Ovary (tissue), 7 donors: ENCODE measurements at regions not wholly inside any gene's neighbourhood (a gene's known extent, or its start where the extent isn't known, plus 50 kb on each side); places are given as distances from the start of the nearest gene placed in this dataset.

Source experiments
- DNase-seq, 5 donors: peaks; one replicate each; pipeline ENCODE4 v3.0.0-alpha.2; 2019 to 2020
- H3K27ac ChIP-seq, 2 donors: fragments of 200-600 bp; one replicate each; pipeline versions ENCODE4 v1.5.1 to v1.8.0; 2019 to 2022
- H3K27me3 ChIP-seq: fragments of 200-600 bp; one replicate; pipeline ENCODE4 v1.8.0; 2022
- H3K36me3 ChIP-seq: fragments of 200-600 bp; sonication (generic); one replicate; pipeline ENCODE4 v1.5.1; 2019
- H3K4me1 ChIP-seq: one replicate; pipeline ENCODE4 v1.8.1; 2013; ENCODE audit warnings: mild to moderate bottlenecking, moderate library complexity; ENCODE audit not compliant: insufficient read depth
- H3K4me3 ChIP-seq: fragments of 200-600 bp; sonication (generic); one replicate; pipeline ENCODE4 v1.5.1; 2017
- H3K9me3 ChIP-seq, 2 donors: fragments of 200-600 bp in 1 of 2; sonication (generic) in 1 of 2; one replicate each; pipeline versions ENCODE4 v1.5.1 to v1.8.1; 2013 to 2019; ENCODE audit warnings: mild to moderate bottlenecking in 1 of 2, moderate library complexity in 1 of 2
- EP300 ChIP-seq: sonication (generic); formaldehyde crosslinking; IDR thresholded peaks from one replicate; pipeline ENCODE4 v1.6.1; 2017; ENCODE audit warnings: antibody characterized with exemption
- POLR2A ChIP-seq: fragments of 450-650 bp; IDR thresholded peaks from one replicate; pipeline ENCODE4 v1.6.1; 2017; ENCODE audit warnings: antibody characterized with exemption, mild to moderate bottlenecking, moderate library complexity
- WGBS, 3 donors: extraction: QIAGEN DNeasy Blood & Tissue Kit in 1 of 3; methylation state at CpG; one replicate each; pipeline versions ENCODE4 v1.1.5 to v1.1.7; 2013 to 2017; 5-methylcytosine and 5-hydroxymethylcytosine counted together
- intact Hi-C, 4 donors: fragments of 100-400 bp; cut with DNase I; formaldehyde crosslinking; loops; one replicate each; pipeline versions ENCODE4 v1.11.0 to v1.15.1; 2022 to 2023
- TF ChIP-seq, protein P1 (sequence below), 3 donors: fragments of 450-650 bp in 2 of 3; fragments of 200-600 bp in 1 of 3; IDR thresholded peaks; one replicate each; pipeline versions ENCODE4 v1.5.1 to v1.8.0; 2016 to 2022; ENCODE audit warnings: antibody characterized with exemption in 3 of 3, mild to moderate bottlenecking in 1 of 3
- donor health status: DM: no; HTN: no; CAD: no; lungs with moderate emphysema.
- donor health status: DM: no; HTN: no; CAD: no.
- donor health status: Bipolar disorder and iron deficiency.
- donor health status: DM: no; HTN: no; CAD: no.
- donor health status: DM: yes; HTN: yes; CAD: no.

DNA sequence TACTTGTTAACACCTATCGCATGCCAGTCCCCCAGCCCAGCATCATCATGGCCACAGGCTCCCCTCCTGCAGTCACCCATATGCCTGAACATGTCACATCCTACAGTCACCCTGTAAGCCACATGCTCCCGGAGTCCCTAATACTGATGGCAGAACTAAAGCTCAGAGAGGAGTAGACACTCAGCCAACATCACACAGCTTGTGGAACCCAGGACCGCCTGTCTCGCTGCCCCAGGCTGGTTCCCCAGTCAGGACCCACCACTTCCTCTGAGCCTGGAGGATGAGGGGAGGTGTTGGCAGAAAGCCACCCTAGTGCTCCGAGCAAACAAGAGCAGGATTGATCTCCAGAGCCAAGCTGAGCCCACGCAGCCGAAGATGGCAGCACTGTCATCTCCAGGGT is 85.0 kb upstream of the MYL10 start:
- Histone ChIP-seq H3K9me3 (no peaks in the 10 kb centered on the region), H3K27me3 (no peaks in the 10 kb centered on the region), H3K36me3 (no peaks in the 10 kb centered on the region), H3K27ac (no peak overlapping the region), H3K4me3 (no peak overlapping the region), H3K4me1 (no peaks in the 10 kb centered on the region)
- intact Hi-C loops, result no loop called here
- WGBS, 3 donors, result 75 to 81% (median 78%) methylated on average over 7 of the region's 7 CpGs
- DNase-seq, result no peak
- TF ChIP-seq POLR2A (no peak), EP300 (no peak)
- TF ChIP-seq, protein P1, sequence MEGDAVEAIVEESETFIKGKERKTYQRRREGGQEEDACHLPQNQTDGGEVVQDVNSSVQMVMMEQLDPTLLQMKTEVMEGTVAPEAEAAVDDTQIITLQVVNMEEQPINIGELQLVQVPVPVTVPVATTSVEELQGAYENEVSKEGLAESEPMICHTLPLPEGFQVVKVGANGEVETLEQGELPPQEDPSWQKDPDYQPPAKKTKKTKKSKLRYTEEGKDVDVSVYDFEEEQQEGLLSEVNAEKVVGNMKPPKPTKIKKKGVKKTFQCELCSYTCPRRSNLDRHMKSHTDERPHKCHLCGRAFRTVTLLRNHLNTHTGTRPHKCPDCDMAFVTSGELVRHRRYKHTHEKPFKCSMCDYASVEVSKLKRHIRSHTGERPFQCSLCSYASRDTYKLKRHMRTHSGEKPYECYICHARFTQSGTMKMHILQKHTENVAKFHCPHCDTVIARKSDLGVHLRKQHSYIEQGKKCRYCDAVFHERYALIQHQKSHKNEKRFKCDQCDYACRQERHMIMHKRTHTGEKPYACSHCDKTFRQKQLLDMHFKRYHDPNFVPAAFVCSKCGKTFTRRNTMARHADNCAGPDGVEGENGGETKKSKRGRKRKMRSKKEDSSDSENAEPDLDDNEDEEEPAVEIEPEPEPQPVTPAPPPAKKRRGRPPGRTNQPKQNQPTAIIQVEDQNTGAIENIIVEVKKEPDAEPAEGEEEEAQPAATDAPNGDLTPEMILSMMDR (IDR thresholded peaks at IDR 0.05), result no peak

DNA sequence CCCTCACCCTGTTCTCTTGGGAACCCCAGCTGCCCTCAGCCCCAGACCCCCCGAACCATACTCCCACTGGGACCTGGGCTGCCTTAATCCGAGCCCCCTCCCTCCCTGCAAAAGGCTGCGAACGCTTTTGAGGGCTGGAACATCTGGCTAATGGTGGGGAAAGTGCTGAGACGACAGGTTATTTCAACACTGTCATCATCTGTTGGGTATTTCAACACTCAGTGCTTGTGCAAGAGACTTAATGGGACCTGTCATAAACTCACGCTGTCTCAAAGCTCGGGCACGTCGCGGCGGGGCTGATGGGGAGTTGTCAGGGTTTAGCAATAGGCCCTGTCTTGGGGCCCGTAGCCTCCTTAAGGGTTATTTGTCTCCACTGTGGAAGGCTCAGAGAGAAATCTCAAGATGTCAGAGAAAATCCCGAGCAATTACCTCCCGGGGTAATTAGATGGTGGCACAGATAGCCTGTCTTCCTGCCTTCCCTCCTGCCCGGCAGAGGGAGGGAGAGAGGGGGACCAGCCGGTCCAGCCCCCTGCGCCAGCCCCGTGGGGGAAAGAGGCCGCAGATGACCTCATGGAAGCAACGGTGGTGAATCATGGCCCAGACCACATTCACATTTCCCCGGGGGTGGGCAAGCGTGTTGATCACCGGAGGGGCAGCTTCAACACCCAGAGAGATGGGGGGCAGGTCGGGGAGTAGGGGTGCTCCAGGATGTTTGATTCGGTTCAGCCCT is 88.7 kb upstream of the MYL10 start:
- intact Hi-C loops, result no loop called here
- DNase-seq, result peak in 1 of 5 donors; percentile 29
- Histone ChIP-seq H3K27me3 (no peaks in the 10 kb centered on the region), H3K27ac (no peak overlapping the region), H3K4me3 (no peak overlapping the region), H3K36me3 (no peaks in the 10 kb centered on the region), H3K4me1 (no peaks in the 10 kb centered on the region), H3K9me3 (no peaks in the 10 kb centered on the region)
- TF ChIP-seq, protein P1 (IDR thresholded peaks at IDR 0.05), result no peak
- no peak for TF ChIP-seq POLR2A
- no peak for TF ChIP-seq EP300
- 58 to 68% (median 62%) methylated on average over 25 of the region's 25 CpGs for WGBS, 3 donors

DNA sequence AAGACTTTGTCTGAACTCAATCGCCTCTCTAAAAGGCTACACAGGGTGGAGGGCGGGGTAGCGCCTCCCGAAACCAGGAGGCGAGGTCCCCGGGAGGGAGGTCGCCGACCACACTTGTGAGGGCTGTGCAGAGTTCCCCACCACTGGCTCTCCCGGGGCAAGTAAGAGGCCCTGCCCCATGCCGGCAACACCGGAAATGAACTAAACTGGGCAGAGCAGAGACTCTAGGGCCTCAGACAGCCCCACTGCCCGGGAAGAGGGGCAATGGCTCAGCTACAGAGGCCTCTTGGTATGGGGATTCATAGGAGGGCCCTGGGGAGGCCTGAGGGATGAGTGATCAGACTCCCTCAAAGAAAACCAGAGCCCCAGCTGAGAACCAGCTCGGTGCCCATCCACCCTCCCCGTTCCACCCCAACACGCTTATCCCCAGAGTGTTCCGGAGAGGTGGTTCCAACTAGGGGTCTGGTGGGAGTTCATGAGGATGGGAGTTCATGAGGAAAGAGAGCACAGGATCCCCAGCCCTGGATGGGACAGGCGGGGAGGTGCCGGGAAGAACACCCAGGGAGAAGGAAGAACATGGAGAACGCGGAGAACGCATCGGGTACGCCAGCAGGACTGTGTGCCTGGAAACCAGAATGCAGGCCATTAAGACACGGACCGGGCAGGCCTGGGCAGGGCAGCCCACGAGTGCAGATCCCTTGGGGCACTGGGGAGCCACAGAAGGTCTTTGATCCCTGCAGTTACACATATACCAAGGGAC is 89.4 kb upstream of the MYL10 start:
- no peak for TF ChIP-seq POLR2A
- no peak for TF ChIP-seq EP300
- TF ChIP-seq, protein P1 (IDR thresholded peaks at IDR 0.05), result no peak
- intact Hi-C loops, result no loop called here
- H3K27ac ChIP-seq, result no peak overlapping the region

GRCh38 chr7:101719123-101719470 is 90.0 kb upstream of the MYL10 start:
- Histone ChIP-seq H3K27ac (no peak overlapping the region), H3K27me3 (no peaks in the 10 kb centered on the region), H3K9me3 (no peaks in the 10 kb centered on the region), H3K4me1 (no peaks in the 10 kb centered on the region), H3K36me3 (no peaks in the 10 kb centered on the region), H3K4me3 (no peak overlapping the region)
- DNase-seq, result no peak
- WGBS, 3 donors, result 77 to 87% (median 87%) methylated on average over 9 of the region's 9 CpGs
- intact Hi-C loops, result no loop called here
- TF ChIP-seq, protein P1 (IDR thresholded peaks at IDR 0.05), result no peak
- no peak for TF ChIP-seq EP300
- TF ChIP-seq POLR2A, result no peak

More for the DNA sequence above, 89.4 kb upstream of the MYL10 start:
- Histone ChIP-seq H3K9me3 (no peaks in the 10 kb centered on the region), H3K27me3 (no peaks in the 10 kb centered on the region), H3K36me3 (no peaks in the 10 kb centered on the region), H3K4me1 (no peaks in the 10 kb centered on the region), H3K4me3 (no peak overlapping the region)
- WGBS, 3 donors, result 85 to 91% (median 85%) methylated on average over 26 of the region's 26 CpGs
- DNase-seq, result no peak
